ENCODE measurements at regions not wholly inside any gene's neighbourhood (a gene's known extent, or its start where the extent isn't known, plus 50 kb on each side); places are given as distances from the start of the nearest gene placed in this dataset.

DNA sequence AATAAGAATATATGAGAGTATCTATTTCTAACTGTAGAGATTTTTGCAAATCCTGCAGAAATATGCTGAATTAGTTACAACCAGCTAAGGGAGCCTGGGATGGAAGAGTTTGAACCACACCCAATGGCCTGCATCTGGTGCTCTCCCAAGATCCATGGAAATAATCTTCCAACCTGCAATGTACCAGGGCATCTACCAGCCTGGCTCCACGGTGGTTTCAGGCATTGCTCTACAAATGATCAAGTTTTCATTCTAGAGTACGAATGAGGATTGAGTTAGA lies 61.4 kb upstream of the IL1R1 start:
- TF ChIP-seq, protein P1, sequence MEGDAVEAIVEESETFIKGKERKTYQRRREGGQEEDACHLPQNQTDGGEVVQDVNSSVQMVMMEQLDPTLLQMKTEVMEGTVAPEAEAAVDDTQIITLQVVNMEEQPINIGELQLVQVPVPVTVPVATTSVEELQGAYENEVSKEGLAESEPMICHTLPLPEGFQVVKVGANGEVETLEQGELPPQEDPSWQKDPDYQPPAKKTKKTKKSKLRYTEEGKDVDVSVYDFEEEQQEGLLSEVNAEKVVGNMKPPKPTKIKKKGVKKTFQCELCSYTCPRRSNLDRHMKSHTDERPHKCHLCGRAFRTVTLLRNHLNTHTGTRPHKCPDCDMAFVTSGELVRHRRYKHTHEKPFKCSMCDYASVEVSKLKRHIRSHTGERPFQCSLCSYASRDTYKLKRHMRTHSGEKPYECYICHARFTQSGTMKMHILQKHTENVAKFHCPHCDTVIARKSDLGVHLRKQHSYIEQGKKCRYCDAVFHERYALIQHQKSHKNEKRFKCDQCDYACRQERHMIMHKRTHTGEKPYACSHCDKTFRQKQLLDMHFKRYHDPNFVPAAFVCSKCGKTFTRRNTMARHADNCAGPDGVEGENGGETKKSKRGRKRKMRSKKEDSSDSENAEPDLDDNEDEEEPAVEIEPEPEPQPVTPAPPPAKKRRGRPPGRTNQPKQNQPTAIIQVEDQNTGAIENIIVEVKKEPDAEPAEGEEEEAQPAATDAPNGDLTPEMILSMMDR (IDR thresholded peaks at IDR 0.05): no peak
- TF ChIP-seq POLR2A (IDR thresholded peaks at IDR 0.05): no peak
